ENCODE measurements at regions not wholly inside any gene's neighbourhood (a gene's known extent, or its start where the extent isn't known, plus 50 kb on each side); places are given as distances from the start of the nearest gene placed in this dataset.

GRCh38 chr12:39237004-39237403 is 205.9 kb downstream of the KIF21A start:
- TF ChIP-seq CTCF (IDR thresholded peaks at IDR 0.05; ENCODE audit: extremely low read depth in 1 of 2, insufficient read depth in 1 of 2, low read depth in 1 of 2, low read length in 2 of 2) (no peak), FOS (IDR thresholded peaks at IDR 0.05; ENCODE audit: borderline replicate concordance, insufficient read depth, low read length) (no peak), MAX (IDR thresholded peaks at IDR 0.05; ENCODE audit: insufficient read depth, insufficient read length) (no peak), POLR2AphosphoS5 (IDR thresholded peaks at IDR 0.05; ENCODE audit: insufficient read depth, low read depth, low read length) (no peak), EZH2 (IDR thresholded peaks at IDR 0.05; ENCODE audit: borderline replicate concordance, low read depth, low read length, severe bottlenecking) (no peak), POLR2A (IDR thresholded peaks at IDR 0.05; ENCODE audit: low read depth, low read length) (no peak), JUN (IDR thresholded peaks at IDR 0.05; ENCODE audit: borderline replicate concordance, insufficient read depth, insufficient read length, low read depth) (no peak)

Data from endothelial cell of umbilical vein (primary cell).